ENCODE measurements at regions not wholly inside any gene's neighbourhood (a gene's known extent, or its start where the extent isn't known, plus 50 kb on each side); places are given as distances from the start of the nearest gene placed in this dataset.

DNA sequence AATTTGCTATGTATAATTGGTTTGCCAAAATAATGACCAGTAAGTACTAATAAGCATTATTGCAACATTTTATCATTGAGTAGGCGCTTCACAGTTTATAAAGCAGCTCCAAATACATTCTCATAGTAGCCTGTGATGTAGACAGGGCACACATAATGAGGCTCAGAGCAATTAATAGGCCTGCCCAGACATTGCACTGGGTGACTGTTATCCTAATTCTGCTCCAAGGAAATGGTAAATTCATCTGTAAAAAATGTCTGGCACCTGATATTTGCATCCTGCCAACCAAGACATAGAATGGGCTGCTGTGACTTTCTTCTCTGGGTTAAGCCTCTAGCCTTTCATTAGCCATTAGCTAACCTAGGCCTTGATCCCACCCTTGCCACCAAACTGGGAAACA, 97.6 kb downstream of the SEM1 start:
- Histone ChIP-seq H4K20me1 (ENCODE audit: insufficient read depth, poor library complexity, severe bottlenecking) (no peaks in the 10 kb centered on the region), H3K27ac (no peak overlapping the region), H3K27me3 (no peaks in the 10 kb centered on the region), H3K4me2 (no peak overlapping the region), H3K36me3 (replicated peaks; ENCODE audit: insufficient read depth, low read depth) (no peaks in the 10 kb centered on the region), H3K9me3 (ENCODE audit: low read depth) (no peaks in the 10 kb centered on the region), H3K4me3 (no peak overlapping the region), H2AFZ (no peak overlapping the region), H3K9me2 (replicated peaks; ENCODE audit: insufficient read depth) (no peaks in the 10 kb centered on the region), H3K79me2 (no peaks in the 10 kb centered on the region), H3K4me1 (ENCODE audit: insufficient read depth) (no peaks in the 10 kb centered on the region)
- TF ChIP-seq, protein P1, sequence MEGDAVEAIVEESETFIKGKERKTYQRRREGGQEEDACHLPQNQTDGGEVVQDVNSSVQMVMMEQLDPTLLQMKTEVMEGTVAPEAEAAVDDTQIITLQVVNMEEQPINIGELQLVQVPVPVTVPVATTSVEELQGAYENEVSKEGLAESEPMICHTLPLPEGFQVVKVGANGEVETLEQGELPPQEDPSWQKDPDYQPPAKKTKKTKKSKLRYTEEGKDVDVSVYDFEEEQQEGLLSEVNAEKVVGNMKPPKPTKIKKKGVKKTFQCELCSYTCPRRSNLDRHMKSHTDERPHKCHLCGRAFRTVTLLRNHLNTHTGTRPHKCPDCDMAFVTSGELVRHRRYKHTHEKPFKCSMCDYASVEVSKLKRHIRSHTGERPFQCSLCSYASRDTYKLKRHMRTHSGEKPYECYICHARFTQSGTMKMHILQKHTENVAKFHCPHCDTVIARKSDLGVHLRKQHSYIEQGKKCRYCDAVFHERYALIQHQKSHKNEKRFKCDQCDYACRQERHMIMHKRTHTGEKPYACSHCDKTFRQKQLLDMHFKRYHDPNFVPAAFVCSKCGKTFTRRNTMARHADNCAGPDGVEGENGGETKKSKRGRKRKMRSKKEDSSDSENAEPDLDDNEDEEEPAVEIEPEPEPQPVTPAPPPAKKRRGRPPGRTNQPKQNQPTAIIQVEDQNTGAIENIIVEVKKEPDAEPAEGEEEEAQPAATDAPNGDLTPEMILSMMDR (IDR thresholded peaks at IDR 0.05; ENCODE audit: poor library complexity): no peak
- TF ChIP-seq EZH2 (IDR thresholded peaks at IDR 0.05; ENCODE audit: borderline replicate concordance) (no peak), EZH2phosphoT487 (IDR thresholded peaks at IDR 0.05; ENCODE audit: low read depth, severe bottlenecking, unreplicated experiment) (no peak)
- 100% methylated on average over 1 of the region's 1 CpG for WGBS (ENCODE audit: low lambda C conversion rate, missing lambda C conversion rate)
- DNase-seq (ENCODE audit: low spot score): no peak

DNA sequence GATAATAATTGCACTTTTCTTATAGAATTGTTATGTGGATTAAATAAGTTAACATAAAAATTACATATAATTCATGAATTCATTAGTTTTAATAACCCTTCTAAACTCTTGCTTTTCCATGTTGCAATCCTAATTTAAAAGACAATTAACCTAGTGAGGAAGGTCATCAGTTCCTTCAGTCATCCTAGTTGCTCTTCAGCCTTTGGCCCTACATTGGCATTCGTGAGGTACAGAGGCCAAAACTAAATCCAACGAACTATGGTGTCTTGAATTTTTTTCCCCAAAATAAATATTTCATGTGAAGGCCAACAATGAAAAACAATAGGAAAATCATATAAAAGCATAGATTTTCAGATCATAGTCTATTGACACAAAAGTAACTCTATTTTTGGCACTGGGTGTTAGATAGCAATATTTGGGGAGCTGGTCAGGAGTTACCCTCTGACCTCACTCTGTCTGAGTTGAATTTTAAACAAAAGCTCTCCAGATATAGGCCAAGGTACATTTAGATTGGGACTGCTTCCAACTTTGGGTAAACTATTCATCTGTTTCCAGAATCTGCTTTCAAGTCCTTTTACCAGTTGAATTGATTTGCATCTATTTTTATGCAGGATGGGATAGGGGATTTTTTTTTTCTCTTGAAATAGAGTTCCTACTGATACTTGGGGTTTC, 104.5 kb downstream of the SEM1 start:
- no peaks in the 10 kb centered on the region for H3K4me1 ChIP-seq (ENCODE audit: insufficient read depth)
- H3K4me3 ChIP-seq: no peak overlapping the region
- no peak overlapping the region for H2AFZ ChIP-seq
- no peak overlapping the region for H3K4me2 ChIP-seq
- H4K20me1 ChIP-seq (ENCODE audit: insufficient read depth, poor library complexity, severe bottlenecking): no peaks in the 10 kb centered on the region
- no peaks in the 10 kb centered on the region for H3K36me3 ChIP-seq (replicated peaks; ENCODE audit: insufficient read depth, low read depth)
- H3K27ac ChIP-seq: no peak overlapping the region
- H3K9me2 ChIP-seq (replicated peaks; ENCODE audit: insufficient read depth): no peaks in the 10 kb centered on the region
- H3K27me3 ChIP-seq: no peaks in the 10 kb centered on the region
- no peaks in the 10 kb centered on the region for H3K9me3 ChIP-seq (ENCODE audit: low read depth)
- TF ChIP-seq, protein P1 (IDR thresholded peaks at IDR 0.05; ENCODE audit: poor library complexity): no peak
- no peak for TF ChIP-seq EZH2 (IDR thresholded peaks at IDR 0.05; ENCODE audit: borderline replicate concordance)
- no peak for TF ChIP-seq EZH2phosphoT487 (IDR thresholded peaks at IDR 0.05; ENCODE audit: low read depth, severe bottlenecking, unreplicated experiment)
- 90% methylated on average over 2 of the region's 2 CpGs for WGBS (ENCODE audit: low lambda C conversion rate, missing lambda C conversion rate)
- no peaks in the 10 kb centered on the region for H3K79me2 ChIP-seq
- DNase-seq (ENCODE audit: low spot score): no peak

DNA sequence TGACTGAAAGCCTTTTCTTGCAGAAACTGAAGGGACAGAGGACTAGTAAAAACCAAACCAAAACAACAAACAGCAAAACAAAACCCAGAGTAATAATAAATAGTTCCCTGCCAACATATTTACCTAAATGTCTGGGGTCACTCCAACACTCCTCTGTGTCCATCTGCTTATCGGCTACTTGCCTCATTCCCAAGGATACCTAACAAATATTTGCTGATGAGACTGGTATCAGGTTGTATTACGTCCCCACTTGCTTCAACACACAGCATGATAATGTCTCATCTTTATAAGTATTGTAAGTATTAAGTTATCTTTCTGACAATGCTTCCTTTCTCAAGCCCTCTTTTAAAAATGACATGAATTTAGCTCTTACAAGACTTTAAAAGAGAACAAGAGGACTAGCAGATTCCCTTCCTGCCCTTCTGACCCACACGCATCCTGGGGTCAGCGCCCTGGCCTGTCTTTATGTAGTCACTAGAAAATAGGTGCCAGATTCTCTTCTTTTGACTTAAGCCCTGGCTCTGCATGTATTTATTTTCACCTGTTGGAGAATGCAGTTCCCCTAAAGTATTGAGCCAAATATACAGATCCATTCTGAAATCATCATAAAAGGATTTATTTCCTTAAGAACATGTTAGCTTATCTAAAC, 110.2 kb downstream of the SEM1 start:
- H4K20me1 ChIP-seq (ENCODE audit: insufficient read depth, poor library complexity, severe bottlenecking): no peaks in the 10 kb centered on the region
- no peaks in the 10 kb centered on the region for H3K9me2 ChIP-seq (replicated peaks; ENCODE audit: insufficient read depth)
- H3K27ac ChIP-seq: no peak overlapping the region
- H3K27me3 ChIP-seq: no peaks in the 10 kb centered on the region
- H3K36me3 ChIP-seq (replicated peaks; ENCODE audit: insufficient read depth, low read depth): no peaks in the 10 kb centered on the region
- H3K9me3 ChIP-seq (ENCODE audit: low read depth): no peaks in the 10 kb centered on the region
- no peaks in the 10 kb centered on the region for H3K79me2 ChIP-seq
- 57% methylated on average over 4 of the region's 4 CpGs for WGBS (ENCODE audit: low lambda C conversion rate, missing lambda C conversion rate)
- no peak overlapping the region for H2AFZ ChIP-seq
- H3K4me2 ChIP-seq: no peak overlapping the region
- DNase-seq (ENCODE audit: low spot score): no peak
- TF ChIP-seq, protein P1 (IDR thresholded peaks at IDR 0.05; ENCODE audit: poor library complexity): no peak
- no peak overlapping the region for H3K4me3 ChIP-seq
- peaks cover 7% of the 10 kb centered on the region for H3K4me1 ChIP-seq (ENCODE audit: insufficient read depth)
